ENCODE measurements at regions not wholly inside any gene's neighbourhood (a gene's known extent, or its start where the extent isn't known, plus 50 kb on each side); places are given as distances from the start of the nearest gene placed in this dataset.

GRCh38 chr18:43774497-43774896, 497.2 kb upstream of the SYT4 start:
- Histone ChIP-seq H3K4me3 (no peak overlapping the region), H3K36me3 (no peaks in the 10 kb centered on the region), H3K9ac (no peak overlapping the region), H3K27me3 (no peaks in the 10 kb centered on the region), H3K4me1 (peaks cover 27% of the 10 kb centered on the region), H3F3A (ENCODE audit: low read depth) (peaks cover 12% of the 10 kb centered on the region), H3K79me2 (ENCODE audit: low read depth) (no peaks in the 10 kb centered on the region), H3K9me3 (ENCODE audit: low read depth) (no peaks in the 10 kb centered on the region), H3K27ac (peak overlapping the region; percentile 85), H4K20me1 (ENCODE audit: low read depth) (no peaks in the 10 kb centered on the region), H2AFZ (replicated peaks) (no peak overlapping the region), H3K4me2 (peak overlapping the region; percentile 30)
- H3K36me3 Mint-ChIP-seq = no peaks in the 10 kb centered on the region
- no peaks in the 10 kb centered on the region for H3K9me3 Mint-ChIP-seq
- H3K27me3 Mint-ChIP-seq (ENCODE audit: insufficient read depth, low read depth) = peaks cover 4% of the 10 kb centered on the region
- peak; percentile 50 for DNase-seq (ENCODE audit: low spot score)
- H3K27ac Mint-ChIP-seq = no peak overlapping the region
- peaks cover 5% of the 10 kb centered on the region for H3K4me1 Mint-ChIP-seq
- no peak overlapping the region for H3K4me3 Mint-ChIP-seq
- TF ChIP-seq EZH2 (IDR thresholded peaks at IDR 0.05) (no peak), EZH2phosphoT487 (IDR thresholded peaks at IDR 0.05) (no peak)
- TF ChIP-seq, protein P1, sequence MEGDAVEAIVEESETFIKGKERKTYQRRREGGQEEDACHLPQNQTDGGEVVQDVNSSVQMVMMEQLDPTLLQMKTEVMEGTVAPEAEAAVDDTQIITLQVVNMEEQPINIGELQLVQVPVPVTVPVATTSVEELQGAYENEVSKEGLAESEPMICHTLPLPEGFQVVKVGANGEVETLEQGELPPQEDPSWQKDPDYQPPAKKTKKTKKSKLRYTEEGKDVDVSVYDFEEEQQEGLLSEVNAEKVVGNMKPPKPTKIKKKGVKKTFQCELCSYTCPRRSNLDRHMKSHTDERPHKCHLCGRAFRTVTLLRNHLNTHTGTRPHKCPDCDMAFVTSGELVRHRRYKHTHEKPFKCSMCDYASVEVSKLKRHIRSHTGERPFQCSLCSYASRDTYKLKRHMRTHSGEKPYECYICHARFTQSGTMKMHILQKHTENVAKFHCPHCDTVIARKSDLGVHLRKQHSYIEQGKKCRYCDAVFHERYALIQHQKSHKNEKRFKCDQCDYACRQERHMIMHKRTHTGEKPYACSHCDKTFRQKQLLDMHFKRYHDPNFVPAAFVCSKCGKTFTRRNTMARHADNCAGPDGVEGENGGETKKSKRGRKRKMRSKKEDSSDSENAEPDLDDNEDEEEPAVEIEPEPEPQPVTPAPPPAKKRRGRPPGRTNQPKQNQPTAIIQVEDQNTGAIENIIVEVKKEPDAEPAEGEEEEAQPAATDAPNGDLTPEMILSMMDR (IDR thresholded peaks at IDR 0.05) = no peak

- DNase-seq (ENCODE audit: low spot score) = no peak
- H3K36me3 Mint-ChIP-seq = no peaks in the 10 kb centered on the region
- peak overlapping the region; percentile 35 for H2AFZ ChIP-seq (replicated peaks)
- TF ChIP-seq, protein P1 (IDR thresholded peaks at IDR 0.05) = no peak
- TF ChIP-seq EZH2 (IDR thresholded peaks at IDR 0.05) (no peak), EZH2phosphoT487 (IDR thresholded peaks at IDR 0.05) (no peak)
- H3K4me1 Mint-ChIP-seq = peaks cover 5% of the 10 kb centered on the region
- peak overlapping the region; percentile 85 for H3K27ac ChIP-seq
- H4K20me1 ChIP-seq (ENCODE audit: low read depth) = no peaks in the 10 kb centered on the region
- H3K9ac ChIP-seq = no peak overlapping the region
- peaks cover 4% of the 10 kb centered on the region for H3K27me3 Mint-ChIP-seq (ENCODE audit: insufficient read depth, low read depth)
- no peak overlapping the region for H3K4me3 ChIP-seq
- H3K79me2 ChIP-seq (ENCODE audit: low read depth) = no peaks in the 10 kb centered on the region
- no peaks in the 10 kb centered on the region for H3K36me3 ChIP-seq
- no peak overlapping the region for H3K27ac Mint-ChIP-seq
- H3K9me3 Mint-ChIP-seq = no peaks in the 10 kb centered on the region
- H3K9me3 ChIP-seq (ENCODE audit: low read depth) = no peaks in the 10 kb centered on the region
- H3K4me1 ChIP-seq = peaks cover 27% of the 10 kb centered on the region
- H3K4me3 Mint-ChIP-seq = no peak overlapping the region
- H3K4me2 ChIP-seq = no peak overlapping the region
- peaks cover 12% of the 10 kb centered on the region for H3F3A ChIP-seq (ENCODE audit: low read depth)
- H3K27me3 ChIP-seq = no peaks in the 10 kb centered on the region
Measured at GRCh38 chr18:43775591-43775990, 498.3 kb upstream of the SYT4 start.

GRCh38 chr18:43776997-43777396, 499.7 kb upstream of the SYT4 start:
- H3K27ac ChIP-seq = no peak overlapping the region
- no peaks in the 10 kb centered on the region for H3K9me3 ChIP-seq (ENCODE audit: low read depth)
- DNase-seq (ENCODE audit: low spot score) = no peak
- peaks cover 27% of the 10 kb centered on the region for H3K4me1 ChIP-seq
- Mint-ChIP-seq H3K4me1 (peaks cover 5% of the 10 kb centered on the region), H3K27me3 (ENCODE audit: insufficient read depth, low read depth) (peaks cover 2% of the 10 kb centered on the region), H3K36me3 (no peaks in the 10 kb centered on the region), H3K27ac (no peak overlapping the region), H3K4me3 (no peak overlapping the region), H3K9me3 (no peaks in the 10 kb centered on the region)
- H3K4me2 ChIP-seq = no peak overlapping the region
- H2AFZ ChIP-seq (replicated peaks) = no peak overlapping the region
- TF ChIP-seq, protein P1 (IDR thresholded peaks at IDR 0.05) = no peak
- TF ChIP-seq EZH2phosphoT487 (IDR thresholded peaks at IDR 0.05) (no peak), EZH2 (IDR thresholded peaks at IDR 0.05) (no peak)
- no peaks in the 10 kb centered on the region for H3K79me2 ChIP-seq (ENCODE audit: low read depth)
- H3K36me3 ChIP-seq = no peaks in the 10 kb centered on the region
- no peaks in the 10 kb centered on the region for H3K27me3 ChIP-seq
- H4K20me1 ChIP-seq (ENCODE audit: low read depth) = no peaks in the 10 kb centered on the region
- H3K9ac ChIP-seq = no peak overlapping the region
- no peak overlapping the region for H3K4me3 ChIP-seq
- peaks cover 12% of the 10 kb centered on the region for H3F3A ChIP-seq (ENCODE audit: low read depth)

All from neural progenitor cell (in vitro differentiated cells).